AG04450 (cell line): ENCODE measurements at regions not wholly inside any gene's neighbourhood (a gene's known extent, or its start where the extent isn't known, plus 50 kb on each side); places are given as distances from the start of the nearest gene placed in this dataset.
A peak's percentile ranks its signal among the peaks of the same experiment; 100 is the strongest.

Source experiments
- CTCF ChIA-PET: fragments of 300-600, 350-600 bp; formaldehyde crosslinking; extraction: SDS; loops from one replicate; lab custom pipeline; 2022; ENCODE audit warnings: antibody characterized with exemption, inconsistent platforms; lab: Charles Lee
- POLR2A ChIA-PET: fragments of 350-600 bp; formaldehyde crosslinking; extraction: SDS; loops from one replicate; lab custom pipeline; 2021; ENCODE audit warnings: antibody characterized with exemption, inconsistent platforms; lab: Yijun Ruan, JAX
- DNase-seq: peaks from one replicate; pipeline ENCODE4 v3.0.0-alpha.2; 2011; ENCODE audit warnings: low read depth, low spot score
- H3K27ac ChIP-seq: one replicate; pipeline ENCODE4 v1.5.1; 2012; ENCODE audit warnings: low read depth, low read length, control low read depth
- H3K27me3 ChIP-seq: one replicate; pipeline ENCODE4 v1.6.0; 2012; ENCODE audit warnings: low read length; ENCODE audit not compliant: control insufficient read depth, insufficient read depth
- H3K4me3 ChIP-seq: 2 replicates; pipeline ENCODE4 v1.5.1; 2011; ENCODE audit warnings: mild to moderate bottlenecking, low read depth, low read length, control low read depth
- H3K9me3 ChIP-seq: 2 replicates; pipeline ENCODE4 v1.5.1; 2012; ENCODE audit warnings: low read length; ENCODE audit not compliant: control insufficient read depth, insufficient read depth
- CTCF ChIP-seq: IDR thresholded peaks from 2 replicates; pipeline ENCODE4 v1.5.1; 2011; ENCODE audit warnings: low read depth, low read length, control low read depth, inconsistent platforms

GRCh38 chr7:94222516-94222915, 172.2 kb upstream of the COL1A2 start:
- DNase-seq, result no peak
- no peaks in the 10 kb centered on the region for H3K27me3 ChIP-seq
- H3K27ac ChIP-seq, result no peak overlapping the region
- POLR2A ChIA-PET, result interaction anchor here (0.9 kb wide), 1 partner anchor 301 kb away, joined by 4 read pairs; the partner anchor contains the start of gene GNG11
- no peak for TF ChIP-seq CTCF
- H3K4me3 ChIP-seq, result no peak overlapping the region
- no peaks in the 10 kb centered on the region for H3K9me3 ChIP-seq
- CTCF ChIA-PET, result interaction anchor here (0.6 to 3.7 kb wide), 26 partner anchors 9 to 1386 kb away, joined by 3 to 48 read pairs (median 4); partner anchors contain the start of gene CDK6

- CTCF ChIA-PET, result interaction anchor here (0.6 to 3.7 kb wide), 21 partner anchors 10 to 977 kb away, joined by 3 to 48 read pairs (median 5); no protein-coding TSS in a partner anchor
- no peaks in the 10 kb centered on the region for H3K9me3 ChIP-seq
- POLR2A ChIA-PET, result interaction anchor here (0.9 kb wide), 1 partner anchor 302 kb away, joined by 4 read pairs; the partner anchor contains the start of gene GNG11
- H3K27ac ChIP-seq, result no peak overlapping the region
- peak; percentile 74 for TF ChIP-seq CTCF
- peak; percentile 34 for DNase-seq
- H3K4me3 ChIP-seq, result no peak overlapping the region
- no peaks in the 10 kb centered on the region for H3K27me3 ChIP-seq
These were observed 171.2 kb upstream of the COL1A2 start for GRCh38 chr7:94223375-94224084.

- ChIA-PET CTCF (interaction anchor here (0.9 to 1.0 kb wide), 2 partner anchors 60 to 67 kb away, joined by 3 to 4 read pairs; no protein-coding TSS in a partner anchor), POLR2A (no interaction called here)
- Histone ChIP-seq H3K9me3 (no peaks in the 10 kb centered on the region), H3K4me3 (no peak overlapping the region), H3K27me3 (no peaks in the 10 kb centered on the region), H3K27ac (no peak overlapping the region)
- DNase-seq, result no peak
- TF ChIP-seq CTCF, result no peak
These were observed 166.5 kb upstream of the COL1A2 start for GRCh38 chr7:94228223-94228622.

GRCh38 chr7:94228678-94229077, 166.0 kb upstream of the COL1A2 start:
- DNase-seq, result no peak
- H3K9me3 ChIP-seq, result no peaks in the 10 kb centered on the region
- TF ChIP-seq CTCF, result no peak
- POLR2A ChIA-PET, result no interaction called here
- no peak overlapping the region for H3K4me3 ChIP-seq
- CTCF ChIA-PET, result interaction anchor here (1.0 kb wide), 1 partner anchor 60 kb away, joined by 3 read pairs; no protein-coding TSS in a partner anchor
- no peaks in the 10 kb centered on the region for H3K27me3 ChIP-seq
- no peak overlapping the region for H3K27ac ChIP-seq

GRCh38 chr7:94231305-94231704, 163.4 kb upstream of the COL1A2 start:
- H3K27ac ChIP-seq, result no peak overlapping the region
- CTCF ChIA-PET, result no interaction called here
- no peak for TF ChIP-seq CTCF
- H3K27me3 ChIP-seq, result no peaks in the 10 kb centered on the region
- no peaks in the 10 kb centered on the region for H3K9me3 ChIP-seq
- POLR2A ChIA-PET, result interaction anchor here (0.6 kb wide), 1 partner anchor 250 kb away, joined by 3 read pairs; no protein-coding TSS in a partner anchor
- no peak for DNase-seq
- no peak overlapping the region for H3K4me3 ChIP-seq
